Liver (tissue), 8 donors: ENCODE measurements at regions not wholly inside any gene's neighbourhood (a gene's known extent, or its start where the extent isn't known, plus 50 kb on each side); places are given as distances from the start of the nearest gene placed in this dataset.
"Not testable (repeated sequence)": the region's sequence is repeated elsewhere in the genome, so short reads cannot be mapped to it uniquely, and the experiment has no call there.

ENCODE experiments used
- DNase-seq: peaks from one replicate; pipeline ENCODE4 v3.0.0-alpha.2; 2017; ENCODE audit warnings: low spot score
- H3K27ac ChIP-seq, 2 donors: one replicate each; pipeline ENCODE4 v1.7.0; 2013; ENCODE audit warnings: inconsistent platforms in 2 of 2, low read length in 2 of 2, control low read depth in 1 of 2, low read depth in 1 of 2, mild to moderate bottlenecking in 1 of 2
- H3K27me3 ChIP-seq, 4 donors: one replicate each; pipeline versions ENCODE4 v1.6.1 to v1.7.0; 2013; ENCODE audit warnings: low read length in 3 of 4, inconsistent platforms in 1 of 4, mild to moderate bottlenecking in 1 of 4, moderate library complexity in 1 of 4; ENCODE audit not compliant: control insufficient read depth in 4 of 4, insufficient read depth in 4 of 4
- H3K36me3 ChIP-seq, 4 donors: one replicate each; pipeline versions ENCODE4 v1.6.1 to v1.7.0; 2013; ENCODE audit warnings: low read length in 3 of 4, mild to moderate bottlenecking in 3 of 4, low read depth in 1 of 4, moderate library complexity in 1 of 4; ENCODE audit not compliant: control insufficient read depth in 4 of 4, insufficient read depth in 3 of 4
- H3K4me1 ChIP-seq, 4 donors: one replicate each; pipeline versions ENCODE4 v1.6.1 to v1.7.0; 2013; ENCODE audit warnings: low read length in 3 of 4, mild to moderate bottlenecking in 3 of 4, moderate library complexity in 1 of 4; ENCODE audit not compliant: control insufficient read depth in 4 of 4, insufficient read depth in 4 of 4
- H3K4me3 ChIP-seq, 3 donors: one replicate each; pipeline versions ENCODE4 v1.6.1 to v1.7.0; 2013; ENCODE audit warnings: low read length in 3 of 3, control low read depth in 1 of 3, low read depth in 1 of 3, mild to moderate bottlenecking in 1 of 3
- H3K9ac ChIP-seq, 2 donors: one replicate each; pipeline ENCODE4 v1.7.0; 2013; ENCODE audit warnings: low read length in 2 of 2, mild to moderate bottlenecking in 2 of 2, moderate library complexity in 2 of 2, control low read depth in 1 of 2, low read depth in 1 of 2
- H3K9me3 ChIP-seq, 4 donors: one replicate each; pipeline versions ENCODE4 v1.6.1 to v1.7.0; 2013; ENCODE audit warnings: low read length in 3 of 4; ENCODE audit not compliant: control insufficient read depth in 4 of 4
- ATF3 ChIP-seq: IDR thresholded peaks from 2 replicates; pipeline ENCODE4 v1.6.1; 2016; ENCODE audit warnings: antibody characterized with exemption
- CTCF ChIP-seq: fragments of 150-350 bp; IDR thresholded peaks from 2 replicates; pipeline ENCODE4 v1.5.1; 2017; ENCODE audit warnings: improper control_type of control experiment, low read depth, low read length; ENCODE audit not compliant: missing input control
- EGR1 ChIP-seq, 2 donors: IDR thresholded peaks; 2 replicates each; pipeline ENCODE4 v1.6.1; 2016 to 2018; ENCODE audit warnings: antibody characterized with exemption in 2 of 2, low read depth in 2 of 2
- FOXA1 ChIP-seq: IDR thresholded peaks from 2 replicates; pipeline ENCODE4 v1.6.1; 2016; ENCODE audit warnings: antibody characterized with exemption
- FOXA2 ChIP-seq: IDR thresholded peaks from 2 replicates; pipeline ENCODE4 v1.6.1; 2016; ENCODE audit warnings: antibody characterized with exemption
- GABPA ChIP-seq, 2 donors: IDR thresholded peaks in 1 of 2; conservative IDR thresholded peaks in 1 of 2; 2 replicates each; pipeline ENCODE4 v1.6.1; 2016; ENCODE audit warnings: antibody characterized with exemption in 2 of 2, mild to moderate bottlenecking in 1 of 2, moderate library complexity in 1 of 2
- HNF4A ChIP-seq, 2 donors: conservative IDR thresholded peaks; 2 replicates each; pipeline ENCODE4 v1.6.1; 2016; ENCODE audit warnings: antibody characterized with exemption in 2 of 2, mild to moderate bottlenecking in 2 of 2
- HNF4G ChIP-seq: IDR thresholded peaks from 2 replicates; pipeline ENCODE4 v1.6.1; 2016; ENCODE audit warnings: antibody characterized with exemption
- JUND ChIP-seq, 2 donors: IDR thresholded peaks; 2 replicates each; pipeline ENCODE4 v1.6.1; 2016; ENCODE audit warnings: antibody characterized with exemption in 2 of 2
- MAX ChIP-seq: IDR thresholded peaks from 2 replicates; pipeline ENCODE4 v1.6.1; 2016; ENCODE audit warnings: antibody characterized with exemption
- NR2F2 ChIP-seq: IDR thresholded peaks from 2 replicates; pipeline ENCODE4 v1.6.1; 2016; ENCODE audit warnings: antibody characterized with exemption
- RAD21 ChIP-seq, 2 donors: IDR thresholded peaks; 2 replicates each; pipeline ENCODE4 v1.6.1; 2016; ENCODE audit warnings: antibody characterized with exemption in 2 of 2, mild to moderate bottlenecking in 2 of 2
- REST ChIP-seq: IDR thresholded peaks from 2 replicates; pipeline ENCODE4 v1.6.1; 2016; ENCODE audit warnings: antibody characterized with exemption, mild to moderate bottlenecking
- RXRA ChIP-seq, 2 donors: IDR thresholded peaks; 2 replicates each; pipeline ENCODE4 v1.6.1; 2017 to 2018; ENCODE audit warnings: antibody characterized with exemption in 2 of 2, mild to moderate bottlenecking in 1 of 2
- SP1 ChIP-seq: IDR thresholded peaks from 2 replicates; pipeline ENCODE4 v1.6.1; 2018; ENCODE audit warnings: antibody characterized with exemption, mild to moderate bottlenecking
- TAF1 ChIP-seq: conservative IDR thresholded peaks from 2 replicates; pipeline ENCODE4 v1.6.1; 2016; ENCODE audit warnings: antibody characterized with exemption, mild to moderate bottlenecking
- YY1 ChIP-seq: IDR thresholded peaks from 2 replicates; pipeline ENCODE4 v1.6.1; 2016; ENCODE audit warnings: antibody characterized with exemption, mild to moderate bottlenecking
- WGBS: extraction: QIAGEN DNeasy Blood & Tissue Kit; methylation state at CpG from one replicate; pipeline ENCODE4 v1.1.7; 2013; 5-methylcytosine and 5-hydroxymethylcytosine counted together
- TF ChIP-seq, protein P1 (sequence below): IDR thresholded peaks from 2 replicates; pipeline ENCODE4 v1.6.1; 2016; ENCODE audit warnings: antibody characterized with exemption
- donor health status: healthy.
- donor health status: healthy.
- donor health status: healthy.
- donor health status: healthy.
- donor health status: healthy.

DNA sequence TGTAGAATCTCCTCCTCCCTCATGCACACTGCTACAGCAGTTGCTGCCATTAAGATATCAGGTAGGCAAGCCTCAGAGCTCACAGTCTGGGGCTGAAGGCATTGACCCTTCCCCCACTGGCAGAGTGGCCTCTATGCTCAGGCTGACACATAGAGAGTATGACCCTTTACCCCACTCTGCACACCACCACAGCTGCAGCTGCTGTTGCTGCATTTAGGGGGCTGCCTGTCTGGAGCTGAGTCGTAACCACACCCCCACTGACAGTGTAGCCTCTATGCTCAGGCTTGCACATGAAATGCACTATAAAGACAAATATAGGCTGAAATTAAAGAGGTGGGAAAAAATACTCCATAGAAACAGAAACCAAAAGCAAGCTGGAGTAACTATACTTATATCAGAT is 289.3 kb upstream of the PABPC4L start:
- TF ChIP-seq JUND (IDR thresholded peaks at IDR 0.05): no peak
- TF ChIP-seq, protein P1, sequence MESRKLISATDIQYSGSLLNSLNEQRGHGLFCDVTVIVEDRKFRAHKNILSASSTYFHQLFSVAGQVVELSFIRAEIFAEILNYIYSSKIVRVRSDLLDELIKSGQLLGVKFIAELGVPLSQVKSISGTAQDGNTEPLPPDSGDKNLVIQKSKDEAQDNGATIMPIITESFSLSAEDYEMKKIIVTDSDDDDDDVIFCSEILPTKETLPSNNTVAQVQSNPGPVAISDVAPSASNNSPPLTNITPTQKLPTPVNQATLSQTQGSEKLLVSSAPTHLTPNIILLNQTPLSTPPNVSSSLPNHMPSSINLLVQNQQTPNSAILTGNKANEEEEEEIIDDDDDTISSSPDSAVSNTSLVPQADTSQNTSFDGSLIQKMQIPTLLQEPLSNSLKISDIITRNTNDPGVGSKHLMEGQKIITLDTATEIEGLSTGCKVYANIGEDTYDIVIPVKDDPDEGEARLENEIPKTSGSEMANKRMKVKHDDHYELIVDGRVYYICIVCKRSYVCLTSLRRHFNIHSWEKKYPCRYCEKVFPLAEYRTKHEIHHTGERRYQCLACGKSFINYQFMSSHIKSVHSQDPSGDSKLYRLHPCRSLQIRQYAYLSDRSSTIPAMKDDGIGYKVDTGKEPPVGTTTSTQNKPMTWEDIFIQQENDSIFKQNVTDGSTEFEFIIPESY: no peak
- no peak for TF ChIP-seq TAF1
- TF ChIP-seq HNF4A (conservative IDR thresholded peaks at IDR 0.05): no peak
- TF ChIP-seq GABPA (IDR thresholded peaks at IDR 0.05 in 1 of 2, conservative IDR thresholded peaks at IDR 0.05 in 1 of 2): no peak
- no peak for TF ChIP-seq FOXA2
- no peak for TF ChIP-seq EGR1 (IDR thresholded peaks at IDR 0.05; ENCODE audit: low read depth in 2 of 2)
- no peak for TF ChIP-seq MAX
- TF ChIP-seq CTCF: no peak
- no peak for TF ChIP-seq ATF3
- no peak for TF ChIP-seq HNF4G
- no peak for TF ChIP-seq SP1
- TF ChIP-seq NR2F2: no peak
- no peak for TF ChIP-seq FOXA1
- no peak for TF ChIP-seq YY1
- TF ChIP-seq RAD21 (IDR thresholded peaks at IDR 0.05): no peak
- no peak for TF ChIP-seq RXRA (IDR thresholded peaks at IDR 0.05)
- TF ChIP-seq REST: no peak

GRCh38 chr4:134483514-134483913 is 281.9 kb upstream of the PABPC4L start:
- DNase-seq, H3K4me1 ChIP-seq: not testable (repeated sequence)
- 86% methylated on average over 3 of the region's 3 CpGs for WGBS

More for the DNA sequence above, 289.3 kb upstream of the PABPC4L start:
- H3K4me3 ChIP-seq: no peak overlapping the region
- no peaks in the 10 kb centered on the region for H3K27me3 ChIP-seq
- no peaks in the 10 kb centered on the region for H3K9me3 ChIP-seq
- no peak for DNase-seq
- H3K36me3 ChIP-seq: no peaks in the 10 kb centered on the region
- no peak overlapping the region for H3K9ac ChIP-seq
- no peak overlapping the region for H3K27ac ChIP-seq
- H3K4me1 ChIP-seq: no peaks in the 10 kb centered on the region
- WGBS: 58% methylated on average over 1 of the region's 1 CpG

More at GRCh38 chr4:134483514-134483913, 281.9 kb upstream of the PABPC4L start:
- not testable (repeated sequence) for H3K27me3 ChIP-seq, H3K36me3 ChIP-seq, H3K9ac ChIP-seq, H3K27ac ChIP-seq, H3K9me3 ChIP-seq, H3K4me3 ChIP-seq
